Gastrocnemius medialis (tissue), 4 donors: ENCODE measurements at regions not wholly inside any gene's neighbourhood (a gene's known extent, or its start where the extent isn't known, plus 50 kb on each side); places are given as distances from the start of the nearest gene placed in this dataset.

ENCODE experiments used
- POLR2A ChIP-seq, 2 donors: fragments of 450-650 bp; IDR thresholded peaks; one replicate each; pipeline ENCODE4 v1.6.1; 2017; ENCODE audit warnings: antibody characterized with exemption in 2 of 2, mild to moderate bottlenecking in 2 of 2, moderate library complexity in 2 of 2
- TF ChIP-seq, protein P1 (sequence below), 5 experiments: fragments of 450-650 bp in 3 of 5; fragments of 200-600 bp in 2 of 5; sonication (generic) in 2 of 5; IDR thresholded peaks in 4 of 5; conservative IDR thresholded peaks in 1 of 5; 1 replicate in 4 of 5; 2 replicates in 1 of 5; pipeline ENCODE4 v1.5.1; 2016 to 2019; ENCODE audit warnings: antibody characterized with exemption in 5 of 5, mild to moderate bottlenecking in 3 of 5, moderate library complexity in 3 of 5

DNA sequence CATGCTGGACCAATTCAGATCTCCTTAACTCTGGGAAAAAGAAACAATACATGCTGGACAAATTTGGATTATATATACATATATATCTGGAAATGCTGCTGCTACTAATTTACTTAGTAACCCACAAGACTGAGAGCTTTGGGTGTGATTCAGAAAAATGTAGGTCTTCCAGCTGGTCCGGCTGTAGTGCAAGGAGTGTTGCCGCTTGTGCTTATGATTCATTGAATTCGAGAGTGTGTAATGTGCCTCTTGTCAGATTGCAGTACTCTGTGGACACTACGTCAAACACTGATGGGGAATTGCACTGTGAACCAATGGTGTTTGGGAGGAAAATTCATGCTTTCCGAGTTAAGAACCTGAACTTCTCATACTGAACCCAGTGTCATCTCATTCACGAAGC is 1155.5 kb downstream of the EPHA7 start:
- TF ChIP-seq, protein P1, sequence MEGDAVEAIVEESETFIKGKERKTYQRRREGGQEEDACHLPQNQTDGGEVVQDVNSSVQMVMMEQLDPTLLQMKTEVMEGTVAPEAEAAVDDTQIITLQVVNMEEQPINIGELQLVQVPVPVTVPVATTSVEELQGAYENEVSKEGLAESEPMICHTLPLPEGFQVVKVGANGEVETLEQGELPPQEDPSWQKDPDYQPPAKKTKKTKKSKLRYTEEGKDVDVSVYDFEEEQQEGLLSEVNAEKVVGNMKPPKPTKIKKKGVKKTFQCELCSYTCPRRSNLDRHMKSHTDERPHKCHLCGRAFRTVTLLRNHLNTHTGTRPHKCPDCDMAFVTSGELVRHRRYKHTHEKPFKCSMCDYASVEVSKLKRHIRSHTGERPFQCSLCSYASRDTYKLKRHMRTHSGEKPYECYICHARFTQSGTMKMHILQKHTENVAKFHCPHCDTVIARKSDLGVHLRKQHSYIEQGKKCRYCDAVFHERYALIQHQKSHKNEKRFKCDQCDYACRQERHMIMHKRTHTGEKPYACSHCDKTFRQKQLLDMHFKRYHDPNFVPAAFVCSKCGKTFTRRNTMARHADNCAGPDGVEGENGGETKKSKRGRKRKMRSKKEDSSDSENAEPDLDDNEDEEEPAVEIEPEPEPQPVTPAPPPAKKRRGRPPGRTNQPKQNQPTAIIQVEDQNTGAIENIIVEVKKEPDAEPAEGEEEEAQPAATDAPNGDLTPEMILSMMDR (IDR thresholded peaks at IDR 0.05 in 4 of 5, conservative IDR thresholded peaks at IDR 0.05 in 1 of 5) = no peak
- TF ChIP-seq POLR2A (IDR thresholded peaks at IDR 0.05) = no peak
